ENCODE measurements at regions not wholly inside any gene's neighbourhood (a gene's known extent, or its start where the extent isn't known, plus 50 kb on each side); places are given as distances from the start of the nearest gene placed in this dataset.

GRCh38 chr6:118761645-118762044 lies 110.3 kb upstream of the CEP85L start:
- Histone ChIP-seq H3K9me2 (ENCODE audit: low read depth, low read length) (no peaks in the 10 kb centered on the region), H3K27ac (ENCODE audit: low read depth, low read length, poor library complexity, severe bottlenecking) (no peak overlapping the region), H3K4me2 (ENCODE audit: low read length) (no peak overlapping the region), H3K9me3 (ENCODE audit: low read length) (no peaks in the 10 kb centered on the region), H3K27me3 (ENCODE audit: insufficient read depth, low read length) (no peaks in the 10 kb centered on the region), H4K20me1 (ENCODE audit: insufficient read depth, low read length) (no peaks in the 10 kb centered on the region), H2AFZ (ENCODE audit: low read length) (no peak overlapping the region), H3K36me3 (ENCODE audit: insufficient read depth, low read length) (no peaks in the 10 kb centered on the region), H3K79me2 (ENCODE audit: insufficient read depth, low read length) (no peaks in the 10 kb centered on the region), H3F3A (ENCODE audit: insufficient read depth, low read length) (no peaks in the 10 kb centered on the region), H3K4me3 (ENCODE audit: low read depth, low read length, poor library complexity, severe bottlenecking) (no peak overlapping the region), H3K4me1 (ENCODE audit: insufficient read depth, low read length, severe bottlenecking) (no peaks in the 10 kb centered on the region), H3K9ac (ENCODE audit: low read length) (no peak overlapping the region)
- TF ChIP-seq EZH2 (IDR thresholded peaks at IDR 0.05; ENCODE audit: borderline replicate concordance, low read length) (no peak), CTCF (IDR thresholded peaks at IDR 0.05; ENCODE audit: low read length) (no peak)

- no peak overlapping the region for H3K9ac ChIP-seq (ENCODE audit: low read length)
- TF ChIP-seq CTCF (IDR thresholded peaks at IDR 0.05; ENCODE audit: low read length) = no peak
- no peak overlapping the region for H3K4me2 ChIP-seq (ENCODE audit: low read length)
- H4K20me1 ChIP-seq (ENCODE audit: insufficient read depth, low read length) = no peaks in the 10 kb centered on the region
- no peak overlapping the region for H2AFZ ChIP-seq (ENCODE audit: low read length)
- no peaks in the 10 kb centered on the region for H3K9me2 ChIP-seq (ENCODE audit: low read depth, low read length)
- H3K36me3 ChIP-seq (ENCODE audit: insufficient read depth, low read length) = no peaks in the 10 kb centered on the region
- no peak overlapping the region for H3K4me3 ChIP-seq (ENCODE audit: low read depth, low read length, poor library complexity, severe bottlenecking)
- no peaks in the 10 kb centered on the region for H3K27me3 ChIP-seq (ENCODE audit: insufficient read depth, low read length)
- H3K9me3 ChIP-seq (ENCODE audit: low read length) = no peaks in the 10 kb centered on the region
- H3F3A ChIP-seq (ENCODE audit: insufficient read depth, low read length) = no peaks in the 10 kb centered on the region
- no peaks in the 10 kb centered on the region for H3K79me2 ChIP-seq (ENCODE audit: insufficient read depth, low read length)
- H3K27ac ChIP-seq (ENCODE audit: low read depth, low read length, poor library complexity, severe bottlenecking) = no peak overlapping the region
- H3K4me1 ChIP-seq (ENCODE audit: insufficient read depth, low read length, severe bottlenecking) = no peaks in the 10 kb centered on the region
These were observed 107.6 kb upstream of the CEP85L start for GRCh38 chr6:118758946-118759345.

- H3K27ac ChIP-seq (ENCODE audit: low read depth, low read length, poor library complexity, severe bottlenecking) = no peak overlapping the region
- H3K27me3 ChIP-seq (ENCODE audit: insufficient read depth, low read length) = no peaks in the 10 kb centered on the region
- no peak for TF ChIP-seq CTCF (IDR thresholded peaks at IDR 0.05; ENCODE audit: low read length)
- H3K4me3 ChIP-seq (ENCODE audit: low read depth, low read length, poor library complexity, severe bottlenecking) = no peak overlapping the region
- H3K4me1 ChIP-seq (ENCODE audit: insufficient read depth, low read length, severe bottlenecking) = no peaks in the 10 kb centered on the region
- no peaks in the 10 kb centered on the region for H4K20me1 ChIP-seq (ENCODE audit: insufficient read depth, low read length)
- no peak overlapping the region for H3K4me2 ChIP-seq (ENCODE audit: low read length)
- H3K79me2 ChIP-seq (ENCODE audit: insufficient read depth, low read length) = no peaks in the 10 kb centered on the region
- H3K9ac ChIP-seq (ENCODE audit: low read length) = no peak overlapping the region
- H3K36me3 ChIP-seq (ENCODE audit: insufficient read depth, low read length) = no peaks in the 10 kb centered on the region
- no peaks in the 10 kb centered on the region for H3K9me2 ChIP-seq (ENCODE audit: low read depth, low read length)
- no peaks in the 10 kb centered on the region for H3F3A ChIP-seq (ENCODE audit: insufficient read depth, low read length)
- H2AFZ ChIP-seq (ENCODE audit: low read length) = no peak overlapping the region
- H3K9me3 ChIP-seq (ENCODE audit: low read length) = no peaks in the 10 kb centered on the region
These were observed 104.7 kb upstream of the CEP85L start for GRCh38 chr6:118755941-118756646.

All from OCI-LY1 (cell line).